GM06990 (cell line): ENCODE measurements at regions not wholly inside any gene's neighbourhood (a gene's known extent, or its start where the extent isn't known, plus 50 kb on each side); places are given as distances from the start of the nearest gene placed in this dataset.

Experiments used
- DNase-seq: peaks from one replicate; pipeline ENCODE4 v3.0.0-alpha.2; 2011; ENCODE audit not compliant: insufficient read length; ENCODE audit errors: extremely low read depth
- H3K27me3 ChIP-seq: replicated peaks from 2 replicates; pipeline ENCODE4 v1.6.0; 2011; ENCODE audit warnings: low read length; ENCODE audit not compliant: control insufficient read depth, insufficient read depth
- H3K36me3 ChIP-seq: 2 replicates; pipeline ENCODE4 v1.5.1; 2011; ENCODE audit warnings: low read length; ENCODE audit not compliant: control insufficient read depth, insufficient read depth
- H3K4me3 ChIP-seq: replicated peaks from 2 replicates; pipeline ENCODE4 v1.5.1; 2011; ENCODE audit warnings: low read depth, mild to moderate bottlenecking, control low read depth, low read length
- CTCF ChIP-seq: IDR thresholded peaks from 2 replicates; pipeline ENCODE4 v1.5.1; 2011; ENCODE audit warnings: low read length, control low read depth, mild to moderate bottlenecking, inconsistent platforms; ENCODE audit not compliant: insufficient read depth, poor library complexity, severe bottlenecking

- DNase-seq: no peak
- TF ChIP-seq CTCF: no peak
- H3K27me3 ChIP-seq: no peaks in the 10 kb centered on the region
- H3K4me3 ChIP-seq: no peak overlapping the region
- no peaks in the 10 kb centered on the region for H3K36me3 ChIP-seq
Observed at GRCh38 chr4:81905971-81906370, 434.3 kb upstream of the RASGEF1B start.

GRCh38 chr4:81904121-81904520, 432.4 kb upstream of the RASGEF1B start:
- DNase-seq: no peak
- H3K4me3 ChIP-seq: no peak overlapping the region
- no peak for TF ChIP-seq CTCF
- no peaks in the 10 kb centered on the region for H3K36me3 ChIP-seq
- no peaks in the 10 kb centered on the region for H3K27me3 ChIP-seq

- H3K36me3 ChIP-seq: no peaks in the 10 kb centered on the region
- H3K27me3 ChIP-seq: no peaks in the 10 kb centered on the region
- no peak for TF ChIP-seq CTCF
- DNase-seq: no peak
- no peak overlapping the region for H3K4me3 ChIP-seq
Observed at GRCh38 chr4:81903212-81903611, 431.5 kb upstream of the RASGEF1B start.

GRCh38 chr4:81898862-81899504, 427.3 kb upstream of the RASGEF1B start:
- no peak for TF ChIP-seq CTCF
- no peak overlapping the region for H3K4me3 ChIP-seq
- no peak for DNase-seq
- no peaks in the 10 kb centered on the region for H3K27me3 ChIP-seq
- H3K36me3 ChIP-seq: no peaks in the 10 kb centered on the region

- DNase-seq: no peak
Observed at GRCh38 chr4:81896936-81897335, 425.2 kb upstream of the RASGEF1B start.

More at GRCh38 chr4:81896936-81897335, 425.2 kb upstream of the RASGEF1B start:
- TF ChIP-seq CTCF: no peak
- Histone ChIP-seq H3K27me3 (no peaks in the 10 kb centered on the region), H3K4me3 (no peak overlapping the region), H3K36me3 (no peaks in the 10 kb centered on the region)
